Neural cell (in vitro differentiated cells): ENCODE measurements at regions not wholly inside any gene's neighbourhood (a gene's known extent, or its start where the extent isn't known, plus 50 kb on each side); places are given as distances from the start of the nearest gene placed in this dataset.

ENCODE experiments used
- H2AFZ ChIP-seq: fragments of 200-600, 300-800 bp; sonication (generic), shearing (Covaris generic); 2 replicates; pipeline ENCODE4 v1.6.0; 2014; ENCODE audit warnings: low read depth, mild to moderate bottlenecking, antibody characterized with exemption, low read length, moderate library complexity
- H3F3A ChIP-seq: fragments of 200-600 bp; shearing (Covaris generic); 2 replicates; pipeline ENCODE4 v1.6.1; 2016; ENCODE audit warnings: mild to moderate bottlenecking, moderate library complexity, mixed read lengths, antibody characterized with exemption, low read length; ENCODE audit not compliant: insufficient read depth, poor library complexity, severe bottlenecking
- H3K27ac ChIP-seq: fragments of 200-600, 300-800 bp; sonication (generic), shearing (Covaris generic); 2 replicates; pipeline ENCODE4 v1.5.1; 2014; ENCODE audit warnings: mild to moderate bottlenecking, low read length, moderate library complexity
- H3K27me3 ChIP-seq: fragments of 300-800, 200-600 bp; sonication (generic), shearing (Covaris generic); 2 replicates; pipeline ENCODE4 v1.6.0; 2014; ENCODE audit warnings: mild to moderate bottlenecking, low read depth, low read length, moderate library complexity; ENCODE audit not compliant: insufficient read depth
- H3K36me3 ChIP-seq: fragments of 300-800, 200-600 bp; sonication (generic), shearing (Covaris generic); 2 replicates; pipeline ENCODE4 v1.5.1; 2014; ENCODE audit warnings: mild to moderate bottlenecking, antibody characterized with exemption, low read length, moderate library complexity; ENCODE audit not compliant: insufficient read depth
- H3K4me2 ChIP-seq: fragments of 300-800, 200-600 bp; sonication (generic), shearing (Covaris generic); 2 replicates; pipeline ENCODE4 v1.6.0; 2014; ENCODE audit warnings: mild to moderate bottlenecking, low read length
- H3K4me3 ChIP-seq: fragments of 300-800, 200-600 bp; sonication (generic), shearing (Covaris generic); 2 replicates; pipeline ENCODE4 v1.5.1; 2014; ENCODE audit warnings: mild to moderate bottlenecking, low read length, moderate library complexity
- H3K79me2 ChIP-seq: fragments of 200-600 bp; shearing (Covaris generic); replicated peaks from 2 replicates; pipeline ENCODE4 v1.6.0; 2014; ENCODE audit warnings: mild to moderate bottlenecking, low read length, moderate library complexity; ENCODE audit not compliant: insufficient read depth
- H3K9ac ChIP-seq: fragments of 300-800, 200-600 bp; sonication (generic), shearing (Covaris generic); 2 replicates; pipeline ENCODE4 v1.6.1; 2016; ENCODE audit warnings: mild to moderate bottlenecking, low read length, mixed read lengths
- H3K9me2 ChIP-seq: fragments of 200-600 bp; shearing (Covaris generic); 2 replicates; pipeline ENCODE4 v1.6.1; 2016; ENCODE audit warnings: mild to moderate bottlenecking, low read length, mixed read lengths; ENCODE audit not compliant: insufficient read depth
- H3K9me3 ChIP-seq: fragments of 200-600, 300-800 bp; sonication (generic), shearing (Covaris generic); 2 replicates; pipeline ENCODE4 v1.6.1; 2016; ENCODE audit warnings: mild to moderate bottlenecking, mixed run types, low read length, moderate library complexity, mixed read lengths
- H4K20me1 ChIP-seq: fragments of 200-600 bp; shearing (Covaris generic); 2 replicates; pipeline ENCODE4 v1.6.1; 2016; ENCODE audit warnings: mild to moderate bottlenecking, mixed run types; ENCODE audit not compliant: insufficient read depth
- CTCF ChIP-seq: fragments of 450-650 bp; IDR thresholded peaks from 2 replicates; pipeline ENCODE4 v1.5.1; 2014; ENCODE audit warnings: antibody characterized with exemption, mild to moderate bottlenecking, moderate library complexity; ENCODE audit not compliant: poor library complexity, severe bottlenecking
- EP300 ChIP-seq: fragments of 450-650 bp; conservative IDR thresholded peaks from 2 replicates; pipeline ENCODE4 v1.6.1; 2014; ENCODE audit warnings: antibody characterized with exemption, mild to moderate bottlenecking, moderate library complexity; ENCODE audit not compliant: poor library complexity, severe bottlenecking
- EZH2 ChIP-seq: fragments of 200-600, 300-800 bp; shearing (Covaris generic), sonication (generic); IDR thresholded peaks from 2 replicates; pipeline ENCODE4 v1.6.1; 2014; ENCODE audit warnings: antibody characterized with exemption, low read length, borderline replicate concordance, mild to moderate bottlenecking; ENCODE audit not compliant: insufficient read depth, poor library complexity, severe bottlenecking
- MXI1 ChIP-seq: fragments of 450-650 bp; conservative IDR thresholded peaks from 2 replicates; pipeline ENCODE4 v1.6.1; 2014; ENCODE audit warnings: antibody characterized with exemption, mild to moderate bottlenecking; ENCODE audit not compliant: poor library complexity, severe bottlenecking
- POLR2AphosphoS5 ChIP-seq: IDR thresholded peaks from 2 replicates; pipeline ENCODE4 v1.6.1; 2012
- RAD21 ChIP-seq: fragments of 450-650 bp; conservative IDR thresholded peaks from 2 replicates; pipeline ENCODE4 v1.6.1; 2014; ENCODE audit warnings: antibody characterized with exemption, mild to moderate bottlenecking, moderate library complexity
- SMC3 ChIP-seq: fragments of 450-650 bp; conservative IDR thresholded peaks from 2 replicates; pipeline ENCODE4 v1.6.1; 2014; ENCODE audit warnings: antibody characterized with exemption, mild to moderate bottlenecking, moderate library complexity; ENCODE audit not compliant: poor library complexity
- TAF1 ChIP-seq: IDR thresholded peaks from 2 replicates; pipeline ENCODE4 v1.6.1; 2012; ENCODE audit warnings: low read depth
- TF ChIP-seq, protein P1 (sequence below): IDR thresholded peaks from 2 replicates; pipeline ENCODE4 v1.6.1; 2012; ENCODE audit warnings: borderline replicate concordance

- Histone ChIP-seq H3K79me2 (no peaks in the 10 kb centered on the region), H3K4me3 (no peak overlapping the region), H4K20me1 (no peaks in the 10 kb centered on the region), H3K36me3 (no peaks in the 10 kb centered on the region), H3K9me3 (no peaks in the 10 kb centered on the region), H3K9ac (no peak overlapping the region), H3K27ac (no peak overlapping the region), H3F3A (no peaks in the 10 kb centered on the region), H3K4me2 (no peak overlapping the region), H2AFZ (no peak overlapping the region), H3K9me2 (no peaks in the 10 kb centered on the region), H3K27me3 (no peaks in the 10 kb centered on the region)
- TF ChIP-seq SMC3 (no peak), CTCF (no peak), EP300 (no peak), RAD21 (no peak)
Measured at GRCh38 chr6:138656364-138657064, 117.1 kb upstream of the CCDC28A start.

- Histone ChIP-seq H3K4me2 (no peak overlapping the region), H3F3A (no peaks in the 10 kb centered on the region)
Measured at GRCh38 chr6:138657065-138657425, 116.5 kb upstream of the CCDC28A start.

More at GRCh38 chr6:138657065-138657425, 116.5 kb upstream of the CCDC28A start:
- Histone ChIP-seq H4K20me1 (no peaks in the 10 kb centered on the region), H3K9me3 (no peaks in the 10 kb centered on the region), H3K9ac (no peak overlapping the region), H3K27ac (no peak overlapping the region), H3K27me3 (no peaks in the 10 kb centered on the region), H3K36me3 (no peaks in the 10 kb centered on the region), H3K4me3 (no peak overlapping the region), H3K79me2 (no peaks in the 10 kb centered on the region), H2AFZ (no peak overlapping the region), H3K9me2 (no peaks in the 10 kb centered on the region)
- TF ChIP-seq, protein P1, sequence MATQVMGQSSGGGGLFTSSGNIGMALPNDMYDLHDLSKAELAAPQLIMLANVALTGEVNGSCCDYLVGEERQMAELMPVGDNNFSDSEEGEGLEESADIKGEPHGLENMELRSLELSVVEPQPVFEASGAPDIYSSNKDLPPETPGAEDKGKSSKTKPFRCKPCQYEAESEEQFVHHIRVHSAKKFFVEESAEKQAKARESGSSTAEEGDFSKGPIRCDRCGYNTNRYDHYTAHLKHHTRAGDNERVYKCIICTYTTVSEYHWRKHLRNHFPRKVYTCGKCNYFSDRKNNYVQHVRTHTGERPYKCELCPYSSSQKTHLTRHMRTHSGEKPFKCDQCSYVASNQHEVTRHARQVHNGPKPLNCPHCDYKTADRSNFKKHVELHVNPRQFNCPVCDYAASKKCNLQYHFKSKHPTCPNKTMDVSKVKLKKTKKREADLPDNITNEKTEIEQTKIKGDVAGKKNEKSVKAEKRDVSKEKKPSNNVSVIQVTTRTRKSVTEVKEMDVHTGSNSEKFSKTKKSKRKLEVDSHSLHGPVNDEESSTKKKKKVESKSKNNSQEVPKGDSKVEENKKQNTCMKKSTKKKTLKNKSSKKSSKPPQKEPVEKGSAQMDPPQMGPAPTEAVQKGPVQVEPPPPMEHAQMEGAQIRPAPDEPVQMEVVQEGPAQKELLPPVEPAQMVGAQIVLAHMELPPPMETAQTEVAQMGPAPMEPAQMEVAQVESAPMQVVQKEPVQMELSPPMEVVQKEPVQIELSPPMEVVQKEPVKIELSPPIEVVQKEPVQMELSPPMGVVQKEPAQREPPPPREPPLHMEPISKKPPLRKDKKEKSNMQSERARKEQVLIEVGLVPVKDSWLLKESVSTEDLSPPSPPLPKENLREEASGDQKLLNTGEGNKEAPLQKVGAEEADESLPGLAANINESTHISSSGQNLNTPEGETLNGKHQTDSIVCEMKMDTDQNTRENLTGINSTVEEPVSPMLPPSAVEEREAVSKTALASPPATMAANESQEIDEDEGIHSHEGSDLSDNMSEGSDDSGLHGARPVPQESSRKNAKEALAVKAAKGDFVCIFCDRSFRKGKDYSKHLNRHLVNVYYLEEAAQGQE, result no peak
- TF ChIP-seq SMC3 (no peak), EP300 (no peak), EZH2 (no peak), CTCF (no peak), TAF1 (no peak), MXI1 (no peak), RAD21 (no peak), POLR2AphosphoS5 (no peak)
